HG03025 (cell line): ENCODE measurements at regions not wholly inside any gene's neighbourhood (a gene's known extent, or its start where the extent isn't known, plus 50 kb on each side); places are given as distances from the start of the nearest gene placed in this dataset.

Experiments
- ATAC-seq: cut with Tn5 transposase; IDR thresholded peaks from one replicate; pipeline ENCODE4 v1.9.1; 2021; ENCODE audit warnings: mild to moderate bottlenecking, moderate library complexity; ENCODE audit not compliant: unreplicated experiment, low FRiP score

GRCh38 chr2:151038516-151038915 lies 223.1 kb downstream of the RBM43 start:
- ATAC-seq = no peak

- ATAC-seq = no peak
Measured at GRCh38 chr2:151037434-151037833, 224.2 kb downstream of the RBM43 start.

GRCh38 chr2:151033271-151034248 lies 228.1 kb downstream of the RBM43 start:
- ATAC-seq = no peak

GRCh38 chr2:151032741-151033191 lies 228.9 kb downstream of the RBM43 start:
- ATAC-seq = no peak

GRCh38 chr2:151030663-151031230 lies 230.9 kb downstream of the RBM43 start:
- ATAC-seq = no peak

GRCh38 chr2:151029406-151030157 lies 232.1 kb downstream of the RBM43 start:
- ATAC-seq = no peak

- ATAC-seq = no peak
Measured at GRCh38 chr2:151028691-151029176, 232.9 kb downstream of the RBM43 start.

- ATAC-seq = no peak
Measured at GRCh38 chr2:151027151-151027550, 234.5 kb downstream of the RBM43 start.

GRCh38 chr2:151025816-151026215 lies 235.8 kb downstream of the RBM43 start:
- ATAC-seq = no peak

- ATAC-seq = no peak
Measured at GRCh38 chr2:151024696-151025251, 236.9 kb downstream of the RBM43 start.

GRCh38 chr2:151021747-151022452 lies 239.8 kb downstream of the RBM43 start:
- ATAC-seq = no peak

- ATAC-seq = peak; percentile 99
Measured at GRCh38 chr2:151020411-151020810, 241.3 kb downstream of the RBM43 start.

- peak; percentile 71 for ATAC-seq
Measured at GRCh38 chr2:151009437-151010175, 252.1 kb downstream of the RBM43 start.

GRCh38 chr2:151007365-151007764 lies 254.3 kb downstream of the RBM43 start:
- no peak for ATAC-seq

GRCh38 chr2:151002959-151003600 lies 258.6 kb downstream of the RBM43 start:
- ATAC-seq = no peak

GRCh38 chr2:150997702-150998440 lies 263.8 kb downstream of the RBM43 start:
- ATAC-seq = no peak

- ATAC-seq = no peak
Measured at GRCh38 chr2:150997066-150997465, 264.6 kb downstream of the RBM43 start.

GRCh38 chr2:150994076-150994475 lies 267.6 kb downstream of the RBM43 start:
- ATAC-seq = no peak
